HepG2 (cell line): ENCODE measurements at regions not wholly inside any gene's neighbourhood (a gene's known extent, or its start where the extent isn't known, plus 50 kb on each side); places are given as distances from the start of the nearest gene placed in this dataset.

Source experiments
- ATAC-seq: fragments of 200-7000 bp; cut with Tn5 transposase; 3 replicates; pipeline ENCODE4 v1.9.1; 2020; ENCODE audit warnings: mild to moderate bottlenecking, moderate library complexity
- BruUV-seq: library from RNA; stranded (reverse); fragments of 400-500 nt; replicated peaks from 2 replicates; lab custom pipeline; 2021; lab: Mats Ljungman, UMichigan
- CTCF ChIA-PET: fragments of 300-600 bp; formaldehyde crosslinking; extraction: SDS; loops from one replicate; lab custom pipeline; 2021; ENCODE audit warnings: low total read pairs, inconsistent platforms, low intra/inter-chr PET ratio; lab: Yijun Ruan, JAX
- POLR2A ChIA-PET: fragments of 350-600 bp; sonication (Branson Sonifier 250); formaldehyde crosslinking; loops from one replicate; lab custom pipeline; 2020; ENCODE audit warnings: antibody characterized with exemption, inconsistent platforms; lab: Yijun Ruan, JAX
- DNase-seq: peaks from one replicate; pipeline ENCODE4 v3.0.0-alpha.2; 2015; ENCODE audit warnings: low spot score
- FAIRE-seq: peaks from 3 replicates; lab custom pipeline; 2011; peaks lifted over from hg19 to GRCh38; lab: Jason Lieb, UNC
- H2AFZ ChIP-seq: one replicate; pipeline ENCODE4 v1.6.1; 2011; ENCODE audit warnings: low read length, inconsistent platforms
- H3K27ac ChIP-seq: fragments of 300-600 bp; 3 replicates; pipeline ENCODE4 v1.8.0; 2011; ENCODE audit warnings: mixed run types, mild to moderate bottlenecking, mixed read lengths, low read length, inconsistent platforms; ENCODE audit not compliant: insufficient read depth; ENCODE audit errors: extremely low read length
- H3K27me3 ChIP-seq, 2 experiments: fragments of 200-600 bp in 1 of 2; 2 replicates in 1 of 2; 3 replicates in 1 of 2; pipeline versions ENCODE4 v1.6.0 to v1.8.0; 2011; ENCODE audit warnings: low read length in 2 of 2, mild to moderate bottlenecking in 2 of 2, moderate library complexity in 2 of 2, inconsistent platforms in 1 of 2; ENCODE audit not compliant: insufficient read depth in 2 of 2, control insufficient read depth in 1 of 2
- H3K36me3 ChIP-seq, 2 experiments: fragments of 200-600 bp in 1 of 2; replicated peaks in 1 of 2; 2 replicates in 1 of 2; 3 replicates in 1 of 2; pipeline versions ENCODE4 v1.5.1 to v1.8.0; 2011; ENCODE audit warnings: low read length in 2 of 2, inconsistent platforms in 1 of 2; ENCODE audit not compliant: insufficient read depth in 2 of 2, control insufficient read depth in 1 of 2
- H3K4me1 ChIP-seq: 2 replicates; pipeline ENCODE4 v1.5.1; 2012; ENCODE audit warnings: low read length, inconsistent platforms; ENCODE audit not compliant: insufficient read depth
- H3K4me2 ChIP-seq: 2 replicates; pipeline ENCODE4 v1.6.0; 2011; ENCODE audit warnings: low read depth, low read length, inconsistent platforms
- H3K4me3 ChIP-seq, 3 experiments: fragments of 200-600 bp in 1 of 3; sonication (generic), shearing (Covaris generic) in 1 of 3; replicated peaks in 1 of 3; 2 replicates each; pipeline ENCODE4 v1.5.1; 2011 to 2016; ENCODE audit warnings: low read length in 3 of 3, inconsistent platforms in 2 of 3, low read depth in 2 of 3, mild to moderate bottlenecking in 2 of 3, control low read depth in 1 of 3, mixed read lengths in 1 of 3; ENCODE audit not compliant: insufficient read depth in 1 of 3
- H3K79me2 ChIP-seq: one replicate; pipeline ENCODE4 v1.6.1; 2011; ENCODE audit warnings: low read length, inconsistent platforms; ENCODE audit not compliant: insufficient read depth
- H3K9ac ChIP-seq: 2 replicates; pipeline ENCODE4 v1.6.0; 2011; ENCODE audit warnings: mild to moderate bottlenecking, low read depth, low read length, inconsistent platforms; ENCODE audit not compliant: insufficient read depth
- H3K9me3 ChIP-seq: 2 replicates; pipeline ENCODE4 v1.5.1; 2012; ENCODE audit warnings: mild to moderate bottlenecking, low read length
- H4K20me1 ChIP-seq: 2 replicates; pipeline ENCODE4 v1.6.0; 2011; ENCODE audit warnings: inconsistent platforms, mild to moderate bottlenecking, low read length, moderate library complexity; ENCODE audit not compliant: insufficient read depth
- CBX1 ChIP-seq: IDR thresholded peaks from one replicate; pipeline ENCODE4 v1.6.1; 2016; ENCODE audit warnings: antibody characterized with exemption, low read depth
- ESRRA ChIP-seq: sonication (generic); formaldehyde crosslinking; IDR thresholded peaks from 2 replicates; pipeline ENCODE4 v1.5.1; 2020; ENCODE audit warnings: mild to moderate bottlenecking, low read depth, missing genetic modification reagents
- MAFF ChIP-seq: IDR thresholded peaks from 2 replicates; pipeline ENCODE4 v1.6.1; 2011; ENCODE audit warnings: low read depth, low read length, improper control_type of control experiment
- MAFK ChIP-seq, 2 experiments: IDR thresholded peaks in 1 of 2; conservative IDR thresholded peaks in 1 of 2; 2 replicates each; pipeline ENCODE4 v1.6.1; 2011; ENCODE audit warnings: improper control_type of control experiment in 2 of 2, low read length in 2 of 2
- NAIF1 ChIP-seq: sonication (generic); formaldehyde crosslinking; IDR thresholded peaks from 2 replicates; pipeline ENCODE4 v1.5.0; 2020; ENCODE audit warnings: mild to moderate bottlenecking, missing genetic modification reagents, borderline replicate concordance
- STAG1 ChIP-seq: sonication (generic); formaldehyde crosslinking; IDR thresholded peaks from 2 replicates; pipeline ENCODE4 v1.4.0; 2020; ENCODE audit warnings: missing genetic modification reagents
- TCF7L2 ChIP-seq: IDR thresholded peaks from 2 replicates; pipeline ENCODE4 v1.6.1; 2011; ENCODE audit warnings: mild to moderate bottlenecking, low read depth, low read length, moderate library complexity
- TOE1 ChIP-seq: sonication (generic); formaldehyde crosslinking; IDR thresholded peaks from 2 replicates; pipeline ENCODE4 v1.4.0; 2020; ENCODE audit warnings: mild to moderate bottlenecking, missing genetic modification reagents
- ZNF20 ChIP-seq: sonication (generic); formaldehyde crosslinking; IDR thresholded peaks from 2 replicates; pipeline ENCODE4 v1.4.0; 2020; ENCODE audit warnings: mild to moderate bottlenecking, moderate library complexity, missing genetic modification reagents
- ZNF670 ChIP-seq: sonication (generic); formaldehyde crosslinking; IDR thresholded peaks from 2 replicates; pipeline ENCODE4 v1.8.0; 2022; ENCODE audit warnings: mild to moderate bottlenecking, missing genetic modification reagents, borderline replicate concordance
- ZNF816 ChIP-seq: sonication (generic); formaldehyde crosslinking; IDR thresholded peaks from 2 replicates; pipeline ENCODE4 v1.8.0; 2022; ENCODE audit warnings: missing genetic modification reagents, mild to moderate bottlenecking, borderline replicate concordance
- WGBS: methylation state at CpG from one replicate; pipeline ENCODE4 v1.1.6; 2017; ENCODE audit warnings: low lambda C conversion rate; 5-methylcytosine and 5-hydroxymethylcytosine counted together
- in situ Hi-C: cut with HindIII; loops from 2 replicates; pipeline ENCODE4 v1.10.0; 2017; ENCODE audit warnings: low pct_unique_long_range_greater_than_20kb; ENCODE audit not compliant: extremely low pct_ligation_motif_present
- intact Hi-C: fragments of 100-400 bp; cut with micrococcal nuclease; formaldehyde crosslinking; loops from one replicate; pipeline ENCODE4 v1.10.0; 2022; ENCODE audit not compliant: unreplicated experiment
- TF ChIP-seq, protein P1 (sequence below): sonication (generic); formaldehyde crosslinking; conservative IDR thresholded peaks from 2 replicates; pipeline ENCODE4 v1.5.0; 2020; ENCODE audit warnings: missing genetic modification reagents
- TF ChIP-seq, protein P2 (sequence below): sonication (generic); formaldehyde crosslinking; conservative IDR thresholded peaks from 2 replicates; pipeline ENCODE4 v1.4.0; 2020; ENCODE audit warnings: missing genetic modification reagents
- TF ChIP-seq, protein P3 (sequence below): fragments of 450-650 bp; IDR thresholded peaks from 2 replicates; pipeline ENCODE4 v1.6.1; 2017

DNA sequence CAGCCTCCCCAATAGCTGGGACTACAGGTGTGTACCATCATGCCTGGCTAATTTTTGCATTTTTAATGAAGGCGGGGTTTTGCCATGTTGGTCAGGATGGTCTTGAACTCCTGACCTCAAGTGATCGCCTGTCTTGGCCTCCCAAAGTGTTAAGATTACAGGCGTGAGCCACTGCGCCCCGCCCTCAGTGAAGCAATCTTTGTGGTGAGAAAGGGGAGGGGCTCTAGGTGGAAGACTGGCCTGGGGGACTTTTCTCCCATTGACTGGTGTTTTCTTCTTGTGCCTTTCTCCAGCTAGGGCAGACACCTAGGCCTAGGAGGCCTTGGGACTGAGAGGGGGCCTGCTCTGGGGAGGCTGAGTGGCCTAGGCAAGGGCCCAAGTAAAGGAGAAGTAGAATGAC, 84.1 kb downstream of the DNAAF9 start (continued):
- TF ChIP-seq NAIF1 (CRISPR knock-in tag): no peak
- TF ChIP-seq, all 625 proteins: peak for 0

DNA sequence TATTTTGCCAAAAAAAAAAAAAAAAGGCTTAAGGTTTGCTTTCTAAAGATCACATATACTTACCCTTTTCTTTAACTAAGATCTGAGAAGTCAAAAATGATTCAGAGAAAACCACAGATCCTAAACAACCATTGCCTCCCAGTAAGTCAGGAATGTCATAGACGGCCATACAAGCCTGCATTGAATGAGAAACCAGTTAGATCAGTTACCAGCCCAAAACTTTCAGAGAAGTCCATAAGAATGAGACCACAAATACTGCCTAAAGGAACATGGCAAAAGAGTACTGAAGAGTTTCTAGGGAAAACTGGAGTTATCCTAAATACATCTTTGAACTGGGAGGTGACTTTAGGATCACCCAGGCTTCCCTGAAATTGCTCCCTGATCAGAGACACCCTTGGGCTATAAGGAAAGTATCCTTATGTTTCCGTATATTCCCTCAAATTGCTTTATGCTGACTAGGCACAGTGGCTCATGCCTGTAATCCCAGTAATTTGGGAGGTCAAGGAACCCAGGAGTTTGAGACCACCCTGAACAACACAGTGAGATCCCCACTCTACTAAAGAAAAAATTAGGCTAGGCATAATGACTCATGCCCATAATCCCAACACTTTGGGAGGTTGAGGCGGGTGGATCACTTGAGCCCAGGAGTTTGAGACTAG, 79.4 kb upstream of the SLC4A11 start:
- in situ Hi-C loops: no loop called here
- no peak for DNase-seq
- no peak for ATAC-seq
- H2AFZ ChIP-seq: no peak overlapping the region
- H3K9ac ChIP-seq: no peak overlapping the region
- no peak overlapping the region for H3K4me3 ChIP-seq
- TF ChIP-seq ZNF20 (CRISPR knock-in tag) (no peak), ZNF816 (CRISPR knock-in tag) (no peak), ZNF670 (no peak), TOE1 (CRISPR knock-in tag) (no peak), TCF7L2 (no peak), ESRRA (CRISPR knock-in tag) (no peak), STAG1 (no peak), CBX1 (no peak), MAFK (conservative IDR thresholded peaks at IDR 0.05 in 1 of 2, IDR thresholded peaks at IDR 0.05 in 1 of 2; ENCODE audit: low read length in 2 of 2) (peak; percentile 86 to 94), MAFF (peak; percentile 87)
- TF ChIP-seq, protein P1, sequence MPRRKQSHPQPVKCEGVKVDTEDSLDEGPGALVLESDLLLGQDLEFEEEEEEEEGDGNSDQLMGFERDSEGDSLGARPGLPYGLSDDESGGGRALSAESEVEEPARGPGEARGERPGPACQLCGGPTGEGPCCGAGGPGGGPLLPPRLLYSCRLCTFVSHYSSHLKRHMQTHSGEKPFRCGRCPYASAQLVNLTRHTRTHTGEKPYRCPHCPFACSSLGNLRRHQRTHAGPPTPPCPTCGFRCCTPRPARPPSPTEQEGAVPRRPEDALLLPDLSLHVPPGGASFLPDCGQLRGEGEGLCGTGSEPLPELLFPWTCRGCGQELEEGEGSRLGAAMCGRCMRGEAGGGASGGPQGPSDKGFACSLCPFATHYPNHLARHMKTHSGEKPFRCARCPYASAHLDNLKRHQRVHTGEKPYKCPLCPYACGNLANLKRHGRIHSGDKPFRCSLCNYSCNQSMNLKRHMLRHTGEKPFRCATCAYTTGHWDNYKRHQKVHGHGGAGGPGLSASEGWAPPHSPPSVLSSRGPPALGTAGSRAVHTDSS (CRISPR knock-in tag): no peak
- TF ChIP-seq, protein P2, sequence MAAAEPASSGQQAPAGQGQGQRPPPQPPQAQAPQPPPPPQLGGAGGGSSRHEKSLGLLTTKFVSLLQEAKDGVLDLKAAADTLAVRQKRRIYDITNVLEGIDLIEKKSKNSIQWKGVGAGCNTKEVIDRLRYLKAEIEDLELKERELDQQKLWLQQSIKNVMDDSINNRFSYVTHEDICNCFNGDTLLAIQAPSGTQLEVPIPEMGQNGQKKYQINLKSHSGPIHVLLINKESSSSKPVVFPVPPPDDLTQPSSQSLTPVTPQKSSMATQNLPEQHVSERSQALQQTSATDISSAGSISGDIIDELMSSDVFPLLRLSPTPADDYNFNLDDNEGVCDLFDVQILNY (CRISPR knock-in tag): no peak
- TF ChIP-seq, protein P3, sequence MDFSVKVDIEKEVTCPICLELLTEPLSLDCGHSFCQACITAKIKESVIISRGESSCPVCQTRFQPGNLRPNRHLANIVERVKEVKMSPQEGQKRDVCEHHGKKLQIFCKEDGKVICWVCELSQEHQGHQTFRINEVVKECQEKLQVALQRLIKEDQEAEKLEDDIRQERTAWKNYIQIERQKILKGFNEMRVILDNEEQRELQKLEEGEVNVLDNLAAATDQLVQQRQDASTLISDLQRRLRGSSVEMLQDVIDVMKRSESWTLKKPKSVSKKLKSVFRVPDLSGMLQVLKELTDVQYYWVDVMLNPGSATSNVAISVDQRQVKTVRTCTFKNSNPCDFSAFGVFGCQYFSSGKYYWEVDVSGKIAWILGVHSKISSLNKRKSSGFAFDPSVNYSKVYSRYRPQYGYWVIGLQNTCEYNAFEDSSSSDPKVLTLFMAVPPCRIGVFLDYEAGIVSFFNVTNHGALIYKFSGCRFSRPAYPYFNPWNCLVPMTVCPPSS: no peak
- TF ChIP-seq, all 625 proteins: peak for 2
- ChIA-PET POLR2A (no interaction called here), CTCF (no interaction called here)
- intact Hi-C loops: no loop called here
- Histone ChIP-seq H3K36me3 (peaks cover 9 to 37% of the 10 kb centered on the region in 2 experiments; a peak in 4 of 5 replicates), H3K27ac (no peak overlapping the region), H3K79me2 (no peaks in the 10 kb centered on the region), H4K20me1 (no peaks in the 10 kb centered on the region), H3K27me3 (no peaks in the 10 kb centered on the region), H3K4me2 (no peak overlapping the region), H3K4me1 (peaks cover 8% of the 10 kb centered on the region), H3K9me3 (no peaks in the 10 kb centered on the region)
- BruUV-seq: no TSS peak
- no peak for FAIRE-seq
- 96% methylated on average over 3 of the region's 3 CpGs for WGBS
